Endothelial cell of umbilical vein (primary cell): ENCODE measurements at regions not wholly inside any gene's neighbourhood (a gene's known extent, or its start where the extent isn't known, plus 50 kb on each side); places are given as distances from the start of the nearest gene placed in this dataset.

ENCODE experiments used
- BruUV-seq: library from RNA; stranded (reverse); fragments of 400-500 nt; replicated peaks from 2 replicates; lab custom pipeline; 2021; lab: Mats Ljungman, UMichigan
- CTCF ChIA-PET: fragments of 300-600, 350-600 bp; sonication (Branson Sonifier 250); formaldehyde crosslinking; loops from one replicate; lab custom pipeline; 2021; ENCODE audit warnings: antibody characterized with exemption, inconsistent platforms; lab: Charles Lee
- POLR2A ChIA-PET: fragments of 300-600, 350-600 bp; sonication (Branson Sonifier 250); formaldehyde crosslinking; loops from one replicate; lab custom pipeline; 2021; ENCODE audit warnings: antibody characterized with exemption, inconsistent platforms; lab: Charles Lee
- DNase-seq: peaks from one replicate; pipeline ENCODE4 v3.0.0-alpha.2; 2011; ENCODE audit warnings: low read depth, low spot score
- FAIRE-seq: peaks from 2 replicates; lab custom pipeline; 2011; peaks lifted over from hg19 to GRCh38; lab: Jason Lieb, UNC
- H2AFZ ChIP-seq: 2 replicates; pipeline ENCODE4 v1.6.0; 2012; ENCODE audit warnings: low read depth, low read length, control low read depth, inconsistent platforms
- H3K27ac ChIP-seq: 2 replicates; pipeline ENCODE4 v1.5.1; 2011; ENCODE audit warnings: low read depth, mild to moderate bottlenecking, control low read depth, low read length, moderate library complexity; ENCODE audit not compliant: insufficient read depth
- H3K27me3 ChIP-seq, 2 experiments: 2 replicates each; pipeline versions ENCODE4 v1.6.0 to v1.6.1; 2011; ENCODE audit warnings: low read length in 2 of 2, mixed read lengths in 1 of 2; ENCODE audit not compliant: control insufficient read depth in 2 of 2, insufficient read depth in 2 of 2
- H3K36me3 ChIP-seq, 2 experiments: 2 replicates in 1 of 2; 3 replicates in 1 of 2; pipeline ENCODE4 v1.5.1; 2011; ENCODE audit warnings: low read length in 2 of 2, mild to moderate bottlenecking in 1 of 2, moderate library complexity in 1 of 2; ENCODE audit not compliant: control insufficient read depth in 2 of 2, insufficient read depth in 2 of 2; ENCODE audit errors: extremely low read depth in 1 of 2
- H3K4me1 ChIP-seq: 3 replicates; pipeline ENCODE4 v1.5.1; 2011; ENCODE audit warnings: mild to moderate bottlenecking, low read length; ENCODE audit not compliant: control insufficient read depth, insufficient read depth; ENCODE audit errors: extremely low read depth
- H3K4me2 ChIP-seq: 2 replicates; pipeline ENCODE4 v1.6.1; 2011; ENCODE audit warnings: low read length, control low read depth, mixed read lengths; ENCODE audit not compliant: insufficient read depth
- H3K4me3 ChIP-seq, 3 experiments: fragments of 200-600 bp in 1 of 3; sonication (generic), shearing (Covaris generic) in 1 of 3; replicated peaks in 1 of 3; 2 replicates each; pipeline ENCODE4 v1.5.1; 2011 to 2016; ENCODE audit warnings: control low read depth in 3 of 3, low read length in 3 of 3, mild to moderate bottlenecking in 2 of 3, inconsistent platforms in 1 of 3, low read depth in 1 of 3, moderate library complexity in 1 of 3; ENCODE audit not compliant: insufficient read depth in 1 of 3
- H3K79me2 ChIP-seq: 2 replicates; pipeline ENCODE4 v1.6.0; 2012; ENCODE audit warnings: low read length, inconsistent platforms; ENCODE audit not compliant: control insufficient read depth, insufficient read depth
- H3K9ac ChIP-seq: replicated peaks from 2 replicates; pipeline ENCODE3; 2011; ENCODE audit warnings: low read length, control low read depth; ENCODE audit not compliant: insufficient read depth; ENCODE audit errors: extremely low read depth
- H3K9me1 ChIP-seq: replicated peaks from 3 replicates; pipeline ENCODE4 v1.6.0; 2011; ENCODE audit warnings: mild to moderate bottlenecking, low read length; ENCODE audit not compliant: control insufficient read depth, insufficient read depth; ENCODE audit errors: extremely low read depth
- H3K9me3 ChIP-seq: replicated peaks from 2 replicates; pipeline ENCODE4 v1.5.1; 2012; ENCODE audit warnings: low read length, inconsistent platforms; ENCODE audit not compliant: control insufficient read depth, insufficient read depth
- H4K20me1 ChIP-seq: replicated peaks from 2 replicates; pipeline ENCODE3; 2011; ENCODE audit warnings: mild to moderate bottlenecking, low read length; ENCODE audit not compliant: control insufficient read depth, insufficient read depth; ENCODE audit errors: extremely low read depth
- EZH2 ChIP-seq: IDR thresholded peaks from 2 replicates; pipeline ENCODE4 v1.6.1; 2012; ENCODE audit warnings: borderline replicate concordance, low read depth, mild to moderate bottlenecking, moderate library complexity, low read length, inconsistent platforms; ENCODE audit not compliant: severe bottlenecking
- GATA2 ChIP-seq: IDR thresholded peaks from 2 replicates; pipeline ENCODE4 v1.7.0; 2011; ENCODE audit warnings: low read depth, mild to moderate bottlenecking, moderate library complexity, mixed read lengths, low read length; ENCODE audit not compliant: insufficient read length, insufficient read depth
- POLR2A ChIP-seq: IDR thresholded peaks from 2 replicates; pipeline ENCODE4 v1.6.1; 2012; ENCODE audit warnings: low read depth, mild to moderate bottlenecking, control low read depth, low read length
- POLR2AphosphoS5 ChIP-seq: IDR thresholded peaks from 2 replicates; pipeline ENCODE4 v1.6.1; 2012; ENCODE audit warnings: low read depth, mild to moderate bottlenecking, control low read depth, low read length, moderate library complexity; ENCODE audit not compliant: insufficient read depth
- dilution Hi-C: fragments of 300-500 bp; cut with MboI; formaldehyde crosslinking; loops from one replicate; pipeline ENCODE4 v1.15.0; 2019; ENCODE audit warnings: low sequenced_read_pairs; ENCODE audit not compliant: extremely low pct_ligation_motif_present
- intact Hi-C: fragments of 100-400 bp; cut with micrococcal nuclease; formaldehyde crosslinking; loops from one replicate; pipeline ENCODE4 v1.10.0; 2022
- TF ChIP-seq, protein P1 (sequence below), 2 donors: IDR thresholded peaks; 1 replicate in 1 of 2; 2 replicates in 1 of 2; pipeline ENCODE4 v1.5.1; 2011; ENCODE audit warnings: low read length in 2 of 2, mild to moderate bottlenecking in 2 of 2, moderate library complexity in 2 of 2, control low read depth in 1 of 2, inconsistent platforms in 1 of 2, low read depth in 1 of 2; ENCODE audit not compliant: insufficient read depth in 1 of 2; ENCODE audit errors: extremely low read depth in 1 of 2

GRCh38 chr3:104892044-104892443 lies 474.7 kb upstream of the ALCAM start:
- Histone ChIP-seq H2AFZ (no peak overlapping the region), H3K4me1 (peaks cover 5% of the 10 kb centered on the region), H3K9me3 (no peaks in the 10 kb centered on the region), H4K20me1 (no peaks in the 10 kb centered on the region), H3K27me3 (no peaks in the 10 kb centered on the region), H3K36me3 (no peaks in the 10 kb centered on the region), H3K4me2 (no peak overlapping the region), H3K4me3 (no peak overlapping the region), H3K9ac (no peak overlapping the region), H3K9me1 (no peaks in the 10 kb centered on the region), H3K79me2 (no peaks in the 10 kb centered on the region), H3K27ac (no peak overlapping the region)
- dilution Hi-C loops (no loop called here), intact Hi-C loops (no loop called here)
- ChIA-PET CTCF (no interaction called here), POLR2A (no interaction called here)
- no TSS peak for BruUV-seq
- FAIRE-seq (no peak), DNase-seq (no peak)
- no peak for TF ChIP-seq EZH2
- TF ChIP-seq POLR2A: no peak
- TF ChIP-seq, protein P1, sequence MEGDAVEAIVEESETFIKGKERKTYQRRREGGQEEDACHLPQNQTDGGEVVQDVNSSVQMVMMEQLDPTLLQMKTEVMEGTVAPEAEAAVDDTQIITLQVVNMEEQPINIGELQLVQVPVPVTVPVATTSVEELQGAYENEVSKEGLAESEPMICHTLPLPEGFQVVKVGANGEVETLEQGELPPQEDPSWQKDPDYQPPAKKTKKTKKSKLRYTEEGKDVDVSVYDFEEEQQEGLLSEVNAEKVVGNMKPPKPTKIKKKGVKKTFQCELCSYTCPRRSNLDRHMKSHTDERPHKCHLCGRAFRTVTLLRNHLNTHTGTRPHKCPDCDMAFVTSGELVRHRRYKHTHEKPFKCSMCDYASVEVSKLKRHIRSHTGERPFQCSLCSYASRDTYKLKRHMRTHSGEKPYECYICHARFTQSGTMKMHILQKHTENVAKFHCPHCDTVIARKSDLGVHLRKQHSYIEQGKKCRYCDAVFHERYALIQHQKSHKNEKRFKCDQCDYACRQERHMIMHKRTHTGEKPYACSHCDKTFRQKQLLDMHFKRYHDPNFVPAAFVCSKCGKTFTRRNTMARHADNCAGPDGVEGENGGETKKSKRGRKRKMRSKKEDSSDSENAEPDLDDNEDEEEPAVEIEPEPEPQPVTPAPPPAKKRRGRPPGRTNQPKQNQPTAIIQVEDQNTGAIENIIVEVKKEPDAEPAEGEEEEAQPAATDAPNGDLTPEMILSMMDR (IDR thresholded peaks at IDR 0.05; ENCODE audit: extremely low read depth in 1 of 2, insufficient read depth in 1 of 2, low read depth in 1 of 2, low read length in 2 of 2): no peak
- no peak for TF ChIP-seq GATA2

GRCh38 chr3:104896624-104897023 lies 470.1 kb upstream of the ALCAM start:
- dilution Hi-C loops: no loop called here
- DNase-seq (no peak), FAIRE-seq (no peak)
- TF ChIP-seq, protein P1 (IDR thresholded peaks at IDR 0.05; ENCODE audit: extremely low read depth in 1 of 2, insufficient read depth in 1 of 2, low read depth in 1 of 2, low read length in 2 of 2): no peak
- TF ChIP-seq GATA2: no peak
- TF ChIP-seq POLR2AphosphoS5: no peak
- peaks cover 12% of the 10 kb centered on the region for H3K4me1 ChIP-seq
- no peaks in the 10 kb centered on the region for H3K79me2 ChIP-seq
- H3K9me3 ChIP-seq: no peaks in the 10 kb centered on the region
- H3K36me3 ChIP-seq: no peaks in the 10 kb centered on the region
- intact Hi-C loops: no loop called here
- no peaks in the 10 kb centered on the region for H4K20me1 ChIP-seq
- H3K27me3 ChIP-seq: no peaks in the 10 kb centered on the region
- H3K4me3 ChIP-seq: no peak overlapping the region
- no peak overlapping the region for H3K27ac ChIP-seq
- no peak overlapping the region for H3K4me2 ChIP-seq
- POLR2A ChIA-PET: no interaction called here
- no TSS peak for BruUV-seq
- H3K9me1 ChIP-seq: no peaks in the 10 kb centered on the region
- no peak overlapping the region for H2AFZ ChIP-seq
- CTCF ChIA-PET: interaction anchor here (0.9 to 1.3 kb wide), 2 partner anchors 17 to 24 kb away, joined by 4 read pairs; no protein-coding TSS in a partner anchor
- no peak overlapping the region for H3K9ac ChIP-seq
